GM19467 (cell line): ENCODE measurements at regions not wholly inside any gene's neighbourhood (a gene's known extent, or its start where the extent isn't known, plus 50 kb on each side); places are given as distances from the start of the nearest gene placed in this dataset.

ENCODE experiments used
- ATAC-seq: cut with Tn5 transposase; IDR thresholded peaks from one replicate; pipeline ENCODE4 v1.9.1; 2021; ENCODE audit warnings: mild to moderate bottlenecking, moderate library complexity; ENCODE audit not compliant: unreplicated experiment

- no peak for ATAC-seq
These were observed 50.2 kb upstream of the CCND2 start for GRCh38 chr12:4223273-4223845.

GRCh38 chr12:4221258-4221620 is 52.3 kb upstream of the CCND2 start:
- no peak for ATAC-seq

- no peak for ATAC-seq
These were observed 52.9 kb upstream of the CCND2 start for GRCh38 chr12:4220536-4221257.

GRCh38 chr12:4217091-4217490 is 56.5 kb upstream of the CCND2 start:
- no peak for ATAC-seq

GRCh38 chr12:4216187-4216927 is 57.2 kb upstream of the CCND2 start:
- ATAC-seq, result peak; percentile 2

- peak; percentile 56 for ATAC-seq
These were observed 58.1 kb upstream of the CCND2 start for GRCh38 chr12:4215229-4216186.

GRCh38 chr12:4214877-4215228 is 58.7 kb upstream of the CCND2 start:
- ATAC-seq, result peak; percentile 4

- no peak for ATAC-seq
These were observed 60.1 kb upstream of the CCND2 start for GRCh38 chr12:4213471-4213870.

- ATAC-seq, result no peak
These were observed 60.7 kb upstream of the CCND2 start for GRCh38 chr12:4212845-4213244.

- no peak for ATAC-seq
These were observed 62.2 kb upstream of the CCND2 start for GRCh38 chr12:4211372-4211771.

GRCh38 chr12:4210183-4210582 is 63.4 kb upstream of the CCND2 start:
- no peak for ATAC-seq

GRCh38 chr12:4206470-4206869 is 67.1 kb upstream of the CCND2 start:
- no peak for ATAC-seq

- ATAC-seq, result no peak
These were observed 69.7 kb upstream of the CCND2 start for GRCh38 chr12:4203772-4204376.

- no peak for ATAC-seq
These were observed 70.6 kb upstream of the CCND2 start for GRCh38 chr12:4202918-4203317.

- no peak for ATAC-seq
These were observed 71.1 kb upstream of the CCND2 start for GRCh38 chr12:4202487-4202886.

GRCh38 chr12:4201333-4202100 is 72.0 kb upstream of the CCND2 start:
- ATAC-seq, result no peak

- ATAC-seq, result no peak
These were observed 75.4 kb upstream of the CCND2 start for GRCh38 chr12:4197922-4198763.

- ATAC-seq, result no peak
These were observed 76.6 kb upstream of the CCND2 start for GRCh38 chr12:4196805-4197420.

- no peak for ATAC-seq
These were observed 78.9 kb upstream of the CCND2 start for GRCh38 chr12:4194668-4195067.
